GM12891 (cell line): ENCODE measurements at regions not wholly inside any gene's neighbourhood (a gene's known extent, or its start where the extent isn't known, plus 50 kb on each side); places are given as distances from the start of the nearest gene placed in this dataset.

Experiments
- POLR2A ChIP-seq: IDR thresholded peaks from 2 replicates; pipeline ENCODE4 v1.6.1; 2011; ENCODE audit warnings: low read depth, low read length, control low read depth
- POLR2AphosphoS5 ChIP-seq: IDR thresholded peaks from 2 replicates; pipeline ENCODE4 v1.6.1; 2011; ENCODE audit warnings: low read depth, low read length, control low read depth
- POU2F2 ChIP-seq: IDR thresholded peaks from 2 replicates; pipeline ENCODE4 v1.6.1; 2011; ENCODE audit warnings: low read depth, mild to moderate bottlenecking, control low read depth, low read length, moderate library complexity
- SPI1 ChIP-seq: IDR thresholded peaks from 2 replicates; pipeline ENCODE4 v1.6.1; 2011; ENCODE audit warnings: low read depth, low read length, control low read depth
- TAF1 ChIP-seq: IDR thresholded peaks from 2 replicates; pipeline ENCODE4 v1.6.1; 2011; ENCODE audit warnings: low read depth, low read length, control low read depth

DNA sequence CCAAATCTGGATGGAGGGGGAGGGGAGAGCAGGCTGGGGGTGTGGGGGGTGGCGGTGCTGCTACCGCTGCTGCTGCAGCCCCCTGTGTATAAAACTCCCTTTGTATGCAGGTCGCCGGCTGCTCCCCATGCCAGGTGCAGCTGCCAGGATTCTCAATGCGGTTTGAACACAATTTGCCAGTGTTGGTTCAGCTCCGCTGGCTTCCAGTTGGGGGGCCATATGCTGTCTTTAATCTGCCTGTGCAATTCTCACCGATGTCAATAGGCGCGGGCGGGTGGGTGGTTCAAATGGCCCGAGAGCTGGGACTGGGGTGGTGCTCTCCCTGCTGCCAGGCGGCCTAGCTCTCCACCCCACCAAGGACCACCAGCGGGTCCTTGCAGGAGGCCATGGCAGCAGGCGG lies 257.6 kb downstream of the BCOR start:
- TF ChIP-seq POLR2A (no peak), POLR2AphosphoS5 (no peak), TAF1 (no peak), SPI1 (no peak), POU2F2 (no peak)
